ENCODE measurements at regions not wholly inside any gene's neighbourhood (a gene's known extent, or its start where the extent isn't known, plus 50 kb on each side); places are given as distances from the start of the nearest gene placed in this dataset.

- 60% methylated on average over 1 of the region's 1 CpG for WGBS
- H2AFZ ChIP-seq (ENCODE audit: low read depth, low read length): no peak overlapping the region
Observed at GRCh38 chr6:156627524-156627923, 149.7 kb upstream of the ARID1B start.

GRCh38 chr6:156622185-156622584 lies 155.0 kb upstream of the ARID1B start:
- no peak overlapping the region for H3K18ac ChIP-seq (ENCODE audit: low read depth in 1 of 2, low read length in 2 of 2)

More at GRCh38 chr6:156627524-156627923, 149.7 kb upstream of the ARID1B start:
- Histone ChIP-seq H3K4me1 (ENCODE audit: control insufficient read depth, insufficient read depth, low read depth, low read length) (no peaks in the 10 kb centered on the region), H4K91ac (ENCODE audit: low read length) (no peak overlapping the region), H2BK15ac (ENCODE audit: low read depth, poor library complexity, severe bottlenecking) (no peak overlapping the region), H2BK12ac (ENCODE audit: low read length in 2 of 2) (no peak overlapping the region), H2BK5ac (ENCODE audit: low read depth, low read length, poor library complexity, severe bottlenecking) (no peak overlapping the region), H3K27me3 (ENCODE audit: control insufficient read depth in 1 of 2, insufficient read depth in 1 of 2, low read length in 2 of 2) (no peaks in the 10 kb centered on the region), H2AK5ac (ENCODE audit: low read length, severe bottlenecking) (no peak overlapping the region), H4K8ac (ENCODE audit: low read length) (no peak overlapping the region), H3K14ac (ENCODE audit: low read length in 2 of 2) (no peak overlapping the region), H3K79me1 (replicated peaks; ENCODE audit: low read length, poor library complexity, severe bottlenecking) (no peaks in the 10 kb centered on the region), H3K9ac (ENCODE audit: low read length) (no peak overlapping the region), H3K36me3 (ENCODE audit: control insufficient read depth in 1 of 2, insufficient read depth in 2 of 2, low read depth in 1 of 2, low read length in 2 of 2) (no peaks in the 10 kb centered on the region), H3K18ac (ENCODE audit: low read depth in 1 of 2, low read length in 2 of 2) (no peak overlapping the region), H3K9me3 (ENCODE audit: control insufficient read depth, low read length) (no peaks in the 10 kb centered on the region), H2BK120ac (ENCODE audit: low read depth, low read length) (no peak overlapping the region), H3K4ac (ENCODE audit: low read depth in 1 of 2, low read length in 2 of 2) (no peak overlapping the region), H3K27ac (ENCODE audit: low read length, poor library complexity, severe bottlenecking) (no peak overlapping the region), H3K4me3 (ENCODE audit: insufficient read depth in 1 of 2, low read depth in 1 of 2, low read length in 2 of 2) (no peak overlapping the region), H3K4me2 (ENCODE audit: low read length, poor library complexity, severe bottlenecking) (no peak overlapping the region), H3K23ac (ENCODE audit: low read length in 2 of 2) (no peak overlapping the region)
- DNase-seq: no peak

GRCh38 chr6:156620331-156620730 lies 156.8 kb upstream of the ARID1B start:
- WGBS: 60% methylated on average over 4 of the region's 4 CpGs
- H3K27ac ChIP-seq (ENCODE audit: low read length, poor library complexity, severe bottlenecking): no peak overlapping the region
- H3K14ac ChIP-seq (ENCODE audit: low read length in 2 of 2): no peak overlapping the region

More at GRCh38 chr6:156622185-156622584, 155.0 kb upstream of the ARID1B start:
- Histone ChIP-seq H2AFZ (ENCODE audit: low read depth, low read length) (no peak overlapping the region), H2BK12ac (ENCODE audit: low read length in 2 of 2) (no peak overlapping the region), H3K9me3 (ENCODE audit: control insufficient read depth, low read length) (peaks cover 3% of the 10 kb centered on the region), H3K79me1 (replicated peaks; ENCODE audit: low read length, poor library complexity, severe bottlenecking) (no peaks in the 10 kb centered on the region), H3K27ac (ENCODE audit: low read length, poor library complexity, severe bottlenecking) (no peak overlapping the region), H4K91ac (ENCODE audit: low read length) (no peak overlapping the region), H2BK120ac (ENCODE audit: low read depth, low read length) (no peak overlapping the region), H3K4me2 (ENCODE audit: low read length, poor library complexity, severe bottlenecking) (no peak overlapping the region), H3K4me1 (ENCODE audit: control insufficient read depth, insufficient read depth, low read depth, low read length) (no peaks in the 10 kb centered on the region), H2AK5ac (ENCODE audit: low read length, severe bottlenecking) (no peak overlapping the region), H3K23ac (ENCODE audit: low read length in 2 of 2) (no peak overlapping the region), H3K27me3 (ENCODE audit: control insufficient read depth in 1 of 2, insufficient read depth in 1 of 2, low read length in 2 of 2) (peaks cover 0 to 18% of the 10 kb centered on the region in 2 experiments), H3K36me3 (ENCODE audit: control insufficient read depth in 1 of 2, insufficient read depth in 2 of 2, low read depth in 1 of 2, low read length in 2 of 2) (no peaks in the 10 kb centered on the region), H3K9ac (ENCODE audit: low read length) (no peak overlapping the region), H3K14ac (ENCODE audit: low read length in 2 of 2) (no peak overlapping the region), H3K4me3 (ENCODE audit: insufficient read depth in 1 of 2, low read depth in 1 of 2, low read length in 2 of 2) (no peak overlapping the region), H2BK5ac (ENCODE audit: low read depth, low read length, poor library complexity, severe bottlenecking) (no peak overlapping the region), H2BK15ac (ENCODE audit: low read depth, poor library complexity, severe bottlenecking) (no peak overlapping the region), H4K8ac (ENCODE audit: low read length) (no peak overlapping the region), H3K4ac (ENCODE audit: low read depth in 1 of 2, low read length in 2 of 2) (no peak overlapping the region)
- WGBS: 58% methylated on average over 3 of the region's 3 CpGs
- DNase-seq: no peak

GRCh38 chr6:156618600-156619205 lies 158.5 kb upstream of the ARID1B start:
- no peak overlapping the region for H4K91ac ChIP-seq (ENCODE audit: low read length)
- no peak overlapping the region for H4K8ac ChIP-seq (ENCODE audit: low read length)
- H2BK12ac ChIP-seq (ENCODE audit: low read length in 2 of 2): no peak overlapping the region

More at GRCh38 chr6:156620331-156620730, 156.8 kb upstream of the ARID1B start:
- Histone ChIP-seq H2BK120ac (ENCODE audit: low read depth, low read length) (no peak overlapping the region), H3K4ac (ENCODE audit: low read depth in 1 of 2, low read length in 2 of 2) (no peak overlapping the region), H2BK12ac (ENCODE audit: low read length in 2 of 2) (no peak overlapping the region), H2AK5ac (ENCODE audit: low read length, severe bottlenecking) (no peak overlapping the region), H3K9ac (ENCODE audit: low read length) (no peak overlapping the region), H2BK15ac (ENCODE audit: low read depth, poor library complexity, severe bottlenecking) (no peak overlapping the region), H2AFZ (ENCODE audit: low read depth, low read length) (no peak overlapping the region), H3K23ac (ENCODE audit: low read length in 2 of 2) (no peak overlapping the region), H4K91ac (ENCODE audit: low read length) (no peak overlapping the region), H3K9me3 (ENCODE audit: control insufficient read depth, low read length) (peaks cover 4% of the 10 kb centered on the region), H3K4me1 (ENCODE audit: control insufficient read depth, insufficient read depth, low read depth, low read length) (no peaks in the 10 kb centered on the region), H3K79me1 (replicated peaks; ENCODE audit: low read length, poor library complexity, severe bottlenecking) (no peaks in the 10 kb centered on the region), H3K4me3 (ENCODE audit: insufficient read depth in 1 of 2, low read depth in 1 of 2, low read length in 2 of 2) (no peak overlapping the region), H3K27me3 (ENCODE audit: control insufficient read depth in 1 of 2, insufficient read depth in 1 of 2, low read length in 2 of 2) (peaks cover 0 to 18% of the 10 kb centered on the region in 2 experiments), H4K8ac (ENCODE audit: low read length) (no peak overlapping the region), H3K4me2 (ENCODE audit: low read length, poor library complexity, severe bottlenecking) (no peak overlapping the region), H3K36me3 (ENCODE audit: control insufficient read depth in 1 of 2, insufficient read depth in 2 of 2, low read depth in 1 of 2, low read length in 2 of 2) (no peaks in the 10 kb centered on the region), H3K18ac (ENCODE audit: low read depth in 1 of 2, low read length in 2 of 2) (no peak overlapping the region), H2BK5ac (ENCODE audit: low read depth, low read length, poor library complexity, severe bottlenecking) (no peak overlapping the region)
- DNase-seq: no peak

More at GRCh38 chr6:156618600-156619205, 158.5 kb upstream of the ARID1B start:
- no peak overlapping the region for H3K23ac ChIP-seq (ENCODE audit: low read length in 2 of 2)
- H3K79me1 ChIP-seq (replicated peaks; ENCODE audit: low read length, poor library complexity, severe bottlenecking): no peaks in the 10 kb centered on the region
- no peak overlapping the region for H3K27ac ChIP-seq (ENCODE audit: low read length, poor library complexity, severe bottlenecking)
- no peak overlapping the region for H3K4me3 ChIP-seq (ENCODE audit: insufficient read depth in 1 of 2, low read depth in 1 of 2, low read length in 2 of 2)
- WGBS: 79% methylated on average over 12 of the region's 12 CpGs
- no peak overlapping the region for H2BK15ac ChIP-seq (ENCODE audit: low read depth, poor library complexity, severe bottlenecking)
- H2AK5ac ChIP-seq (ENCODE audit: low read length, severe bottlenecking): no peak overlapping the region
- no peak overlapping the region for H3K18ac ChIP-seq (ENCODE audit: low read depth in 1 of 2, low read length in 2 of 2)
- H3K36me3 ChIP-seq (ENCODE audit: control insufficient read depth in 1 of 2, insufficient read depth in 2 of 2, low read depth in 1 of 2, low read length in 2 of 2): no peaks in the 10 kb centered on the region
- H3K9me3 ChIP-seq (ENCODE audit: control insufficient read depth, low read length): peaks cover 15% of the 10 kb centered on the region
- no peak overlapping the region for H3K14ac ChIP-seq (ENCODE audit: low read length in 2 of 2)
- H3K4me2 ChIP-seq (ENCODE audit: low read length, poor library complexity, severe bottlenecking): no peak overlapping the region
- H2BK120ac ChIP-seq (ENCODE audit: low read depth, low read length): no peak overlapping the region
- H3K4me1 ChIP-seq (ENCODE audit: control insufficient read depth, insufficient read depth, low read depth, low read length): no peaks in the 10 kb centered on the region
- H3K27me3 ChIP-seq (ENCODE audit: control insufficient read depth in 1 of 2, insufficient read depth in 1 of 2, low read length in 2 of 2): peaks cover 0 to 18% of the 10 kb centered on the region in 2 experiments
- H3K9ac ChIP-seq (ENCODE audit: low read length): no peak overlapping the region
- DNase-seq: no peak
- no peak overlapping the region for H3K4ac ChIP-seq (ENCODE audit: low read depth in 1 of 2, low read length in 2 of 2)
- no peak overlapping the region for H2AFZ ChIP-seq (ENCODE audit: low read depth, low read length)
- no peak overlapping the region for H2BK5ac ChIP-seq (ENCODE audit: low read depth, low read length, poor library complexity, severe bottlenecking)
